Sciatic nerve (tissue), 2 donors: ENCODE measurements at regions not wholly inside any gene's neighbourhood (a gene's known extent, or its start where the extent isn't known, plus 50 kb on each side); places are given as distances from the start of the nearest gene placed in this dataset.
"Not testable (repeated sequence)": the region's sequence is repeated elsewhere in the genome, so short reads cannot be mapped to it uniquely, and the experiment has no call there.

Experiments used
- ATAC-seq: fragments of 200-7000 bp; cut with Tn5 transposase; one replicate; pipeline ENCODE4 v1.9.1; 2020; ENCODE audit warnings: mild to moderate bottlenecking, moderate library complexity
- DNase-seq: peaks from one replicate; pipeline ENCODE4 v3.0.0-alpha.2; 2020; ENCODE audit warnings: low spot score
- intact Hi-C: fragments of 100-400 bp; cut with DNase I; formaldehyde crosslinking; loops from one replicate; pipeline ENCODE4 v1.14.2; 2022
- donor health status: DM: no; HTN: no; CAD: no.
- donor health status: DM: no; HTN: no; CAD: no.

DNA sequence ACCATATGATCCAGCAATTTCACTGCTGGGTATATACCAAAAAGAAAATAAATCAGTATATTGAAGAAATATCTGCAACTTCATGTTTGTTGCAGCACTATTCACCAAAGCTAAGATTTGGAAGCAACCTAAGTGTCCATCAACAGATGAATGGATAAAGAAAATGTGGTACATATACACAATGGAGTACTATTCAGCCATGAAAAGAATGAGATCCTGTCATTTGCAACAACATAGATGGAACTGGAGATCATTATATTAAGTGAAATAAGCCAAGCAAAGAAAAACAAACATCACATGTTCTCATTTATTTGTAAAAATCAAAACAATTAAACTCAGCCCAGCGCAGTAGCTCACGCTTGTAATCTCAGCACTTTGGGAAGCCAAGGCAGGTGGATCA, 184.4 kb upstream of the NR5A2 start:
- DNase-seq, ATAC-seq, intact Hi-C loops: not testable (repeated sequence)

DNA sequence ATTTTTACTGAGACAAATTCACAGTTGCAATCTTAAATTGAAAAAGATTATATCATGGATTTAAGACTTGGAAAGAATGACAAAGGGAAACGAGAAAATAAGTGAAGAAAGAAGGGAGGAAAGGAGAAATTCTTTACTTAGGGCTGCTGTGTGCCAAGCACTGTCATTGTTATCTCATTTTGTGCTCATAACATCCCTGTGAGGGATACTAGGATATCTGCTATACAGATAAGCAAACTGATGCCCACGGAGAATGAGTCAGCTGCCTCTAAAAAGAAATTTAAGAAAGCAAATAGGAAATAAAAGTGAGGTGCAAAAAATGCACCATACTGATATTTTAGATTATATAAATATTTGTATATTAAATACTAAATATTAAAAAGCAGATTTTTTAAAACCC, 183.6 kb upstream of the NR5A2 start:
- ATAC-seq, result no peak
- DNase-seq, result no peak
- intact Hi-C loops, result no loop called here

DNA sequence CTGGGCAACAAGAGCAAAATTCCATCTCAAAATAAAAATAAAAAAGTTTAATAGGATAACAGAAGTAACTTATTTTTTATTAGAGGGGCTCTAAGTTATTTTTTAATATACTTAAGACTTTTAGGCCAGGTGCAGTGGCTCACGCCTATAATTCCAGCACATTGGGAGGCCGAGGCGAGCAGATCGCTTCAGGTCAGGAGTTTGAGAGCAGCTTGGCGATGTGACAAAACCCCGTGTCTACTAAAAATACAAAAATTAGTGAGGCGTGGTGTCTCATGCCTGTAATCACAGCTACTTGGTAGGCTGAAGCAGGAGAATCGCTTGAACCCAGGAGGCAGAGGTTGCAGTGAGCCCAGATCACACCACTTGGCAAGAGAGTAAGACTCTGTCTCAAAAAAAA, 180.5 kb upstream of the NR5A2 start:
- intact Hi-C loops, result no loop called here
- ATAC-seq (no peak), DNase-seq (no peak)

DNA sequence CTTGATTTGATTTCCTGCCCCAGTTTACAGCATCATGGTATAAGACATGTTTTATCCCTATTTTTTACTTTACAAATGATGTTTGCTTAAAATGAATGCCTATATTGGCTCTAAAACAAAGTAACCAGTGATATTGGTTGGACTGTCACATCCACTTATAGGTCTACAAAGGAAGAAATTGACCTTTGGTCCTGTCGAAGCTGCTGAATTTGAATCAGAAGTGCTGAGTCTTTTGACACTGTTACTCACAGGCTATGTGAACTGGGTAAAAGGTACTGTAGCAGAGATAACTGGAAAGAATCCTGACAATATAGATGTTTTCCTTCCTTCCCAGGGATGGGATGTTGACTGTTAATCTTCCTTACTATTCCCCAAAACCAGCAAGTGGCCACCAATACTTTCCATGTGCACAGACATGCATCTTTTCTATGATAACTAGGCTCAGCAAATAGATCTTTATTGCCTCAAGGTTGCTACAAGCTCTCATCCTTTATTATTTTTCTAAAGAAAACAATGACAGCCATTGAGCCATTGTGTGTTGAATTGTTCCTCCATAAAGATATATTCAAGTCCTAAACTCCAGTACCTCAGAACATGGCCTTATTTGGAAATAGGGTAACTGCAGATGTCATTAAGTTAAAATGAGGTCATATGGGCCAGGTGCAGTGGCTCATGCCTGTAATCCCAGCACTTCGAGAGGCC, 175.9 kb upstream of the NR5A2 start:
- DNase-seq, result no peak
- intact Hi-C loops, result no loop called here
- no peak for ATAC-seq

DNA sequence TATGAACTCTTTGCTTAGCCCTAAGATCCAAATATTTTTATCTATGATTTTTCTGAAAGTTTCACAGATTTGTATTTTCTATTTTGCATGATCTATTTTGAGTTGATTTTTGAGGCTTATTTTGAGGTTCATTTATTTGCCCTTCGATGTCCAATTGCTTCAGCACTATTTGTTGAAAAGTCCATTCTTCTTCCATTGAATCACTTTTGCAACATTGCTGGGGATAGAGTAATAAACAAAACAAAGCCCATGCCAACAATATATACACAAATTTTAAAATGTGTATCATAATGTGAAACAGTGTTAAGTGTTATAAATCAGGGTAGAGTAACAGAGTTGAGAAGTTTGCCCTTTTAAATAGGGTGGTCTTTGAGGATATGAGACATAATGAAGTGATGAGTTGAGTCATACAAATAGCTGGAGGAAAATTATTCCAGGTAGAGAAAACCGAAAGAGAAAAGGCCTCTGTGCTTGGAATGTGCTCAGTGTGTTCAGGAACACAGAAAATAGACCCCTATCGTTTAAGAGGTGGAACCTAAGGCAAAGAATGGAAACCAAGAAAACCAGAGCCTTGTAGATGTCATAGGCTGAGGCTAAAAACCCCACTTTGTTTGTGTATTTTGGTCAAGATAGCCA, 172.7 kb upstream of the NR5A2 start:
- ATAC-seq, result no peak
- DNase-seq, result no peak
- intact Hi-C loops, result no loop called here

DNA sequence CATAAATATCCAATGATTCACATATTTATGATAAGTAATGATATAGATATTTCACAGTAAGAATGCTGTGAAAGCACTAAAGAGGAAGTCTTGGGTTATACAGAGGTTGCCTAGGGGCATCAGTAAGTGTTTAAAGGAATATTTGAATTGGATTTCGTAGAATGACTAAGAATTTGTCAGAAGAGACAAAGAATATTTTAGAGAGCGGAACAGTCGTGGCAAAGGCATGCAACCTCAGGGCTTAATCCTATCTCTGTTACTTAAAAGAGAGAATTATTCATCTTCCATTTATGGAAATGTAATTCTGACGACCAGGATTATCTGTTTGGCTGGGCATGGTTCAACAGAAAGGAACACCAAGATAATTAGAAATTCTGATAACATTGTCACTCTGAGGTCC, 171.9 kb upstream of the NR5A2 start:
- DNase-seq (no peak), ATAC-seq (no peak)
- intact Hi-C loops, result no loop called here

DNA sequence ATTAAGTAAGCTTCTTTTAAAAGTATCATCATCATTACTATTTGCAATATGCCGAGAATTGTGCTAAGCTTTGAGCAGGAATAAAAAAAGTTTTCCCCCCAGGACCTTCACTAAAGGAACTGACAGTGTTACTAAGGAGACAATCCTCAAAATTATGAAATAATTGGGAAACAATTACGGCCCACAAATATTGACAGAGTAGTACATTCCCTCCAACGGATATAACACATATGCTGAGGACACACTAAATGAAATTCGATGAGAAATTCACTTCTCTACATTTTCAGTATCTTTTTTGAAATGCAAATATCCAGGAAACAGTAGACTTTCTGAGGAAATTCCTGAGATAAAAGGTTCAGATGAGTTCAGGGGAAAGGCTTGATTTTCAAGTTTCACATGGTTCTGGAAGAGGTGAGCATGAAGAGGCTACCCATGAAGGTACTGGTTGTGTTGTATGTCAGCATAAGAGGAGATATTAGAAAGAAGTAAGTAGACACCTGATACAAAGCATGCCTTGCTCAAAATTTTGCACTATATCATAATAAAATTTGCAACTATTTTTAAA, 171.2 kb upstream of the NR5A2 start:
- DNase-seq (no peak), ATAC-seq (no peak)
- intact Hi-C loops, result no loop called here

DNA sequence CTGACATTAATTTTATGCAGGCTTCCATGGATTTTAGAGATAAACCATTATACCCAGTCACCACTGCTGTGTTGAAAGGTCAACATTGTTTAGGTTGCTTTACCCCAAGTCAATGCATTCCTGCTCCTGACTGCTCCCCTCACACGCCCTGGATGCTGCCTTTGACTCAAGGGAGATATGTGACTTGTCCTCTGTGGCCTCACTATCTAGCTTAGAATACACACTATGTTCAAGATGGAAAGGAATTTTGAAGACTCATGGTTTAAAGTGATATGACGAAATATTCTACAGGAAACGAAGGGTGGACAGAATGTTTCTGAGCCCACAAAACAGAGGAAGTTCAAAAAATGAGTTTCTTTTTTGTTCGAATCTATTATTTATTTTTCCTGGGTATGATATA, 170.4 kb upstream of the NR5A2 start:
- intact Hi-C loops, result no loop called here
- DNase-seq, result no peak
- ATAC-seq, result peak; percentile 51

DNA sequence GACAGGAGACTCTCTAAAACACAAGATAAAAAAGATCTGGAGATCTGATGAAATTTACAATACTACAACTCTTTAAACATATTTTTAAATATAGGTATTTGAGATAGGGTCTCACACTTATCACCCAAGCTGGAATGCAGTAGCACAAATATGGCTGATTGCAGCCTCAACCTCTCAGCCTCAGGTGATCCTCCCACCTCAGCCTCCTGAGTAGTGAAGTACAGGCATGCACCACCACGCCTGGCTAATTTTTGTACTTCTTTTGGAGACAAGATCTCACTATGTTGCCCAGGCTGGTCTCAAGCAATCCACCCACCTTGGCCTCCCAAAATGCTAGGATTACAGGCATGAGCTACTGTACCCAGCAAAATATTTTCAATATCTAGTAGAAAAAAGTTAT, 170.0 kb upstream of the NR5A2 start:
- intact Hi-C loops, result no loop called here
- ATAC-seq, result no peak
- DNase-seq, result no peak

DNA sequence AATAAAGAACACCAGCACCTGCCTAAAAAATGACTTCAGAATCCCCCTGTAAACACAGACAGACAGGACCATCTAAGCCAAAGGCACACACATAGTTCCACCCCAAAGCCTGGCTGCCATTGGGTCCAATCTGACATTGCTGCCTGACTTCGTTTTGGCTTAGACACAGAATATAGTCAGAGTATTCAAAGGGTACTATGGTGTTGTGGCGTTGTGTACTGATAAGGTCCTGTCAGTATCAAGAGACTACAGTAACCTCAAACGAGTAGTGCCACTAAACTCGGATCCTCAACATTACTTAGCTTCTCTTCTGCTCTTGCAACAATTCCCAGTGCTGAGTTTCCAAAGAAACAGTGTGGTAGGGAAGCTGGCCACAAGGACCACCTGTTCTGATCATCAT, 169.3 kb upstream of the NR5A2 start:
- no peak for ATAC-seq
- DNase-seq, result no peak
- intact Hi-C loops, result no loop called here

DNA sequence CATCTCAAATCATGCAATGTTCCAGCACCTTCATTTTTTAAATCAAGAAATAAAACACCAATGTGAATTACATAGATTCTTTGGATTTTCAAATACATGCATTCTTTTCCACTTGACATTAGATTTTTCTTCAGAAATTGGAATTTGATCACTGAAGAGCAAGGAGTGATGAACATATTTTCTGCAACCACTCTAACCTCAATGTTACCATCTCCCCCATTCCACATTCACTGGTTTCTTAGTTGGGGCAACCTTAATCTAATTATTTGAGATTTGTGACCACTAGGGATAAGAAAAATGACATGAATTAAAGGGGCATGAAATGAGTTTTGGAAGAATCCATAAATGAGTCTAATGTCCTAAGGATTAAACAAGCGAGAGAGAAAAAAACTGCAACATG, 168.7 kb upstream of the NR5A2 start:
- intact Hi-C loops, result no loop called here
- no peak for ATAC-seq
- no peak for DNase-seq

DNA sequence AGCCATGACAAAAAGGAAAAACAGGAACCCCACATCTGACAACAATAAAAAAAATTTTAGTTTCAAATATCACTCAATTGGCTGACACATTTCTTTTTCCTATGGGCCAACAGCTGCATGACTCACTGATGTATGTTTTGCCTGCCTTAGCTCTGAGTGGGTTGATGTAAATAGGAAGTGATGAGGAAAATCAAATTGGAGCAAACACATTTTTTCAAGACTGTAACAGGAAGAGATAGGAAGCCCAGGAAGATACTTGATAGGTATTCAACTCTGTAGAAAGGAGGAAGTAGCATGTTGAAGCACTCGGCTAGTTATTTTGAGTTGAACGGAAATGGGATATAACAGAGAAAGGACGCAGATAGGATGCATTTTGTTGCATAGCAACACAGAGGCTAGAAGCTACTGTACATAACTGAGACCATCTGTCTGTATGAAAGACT, 168.0 kb upstream of the NR5A2 start:
- intact Hi-C loops, result no loop called here
- no peak for DNase-seq
- ATAC-seq, result peak; percentile 82

DNA sequence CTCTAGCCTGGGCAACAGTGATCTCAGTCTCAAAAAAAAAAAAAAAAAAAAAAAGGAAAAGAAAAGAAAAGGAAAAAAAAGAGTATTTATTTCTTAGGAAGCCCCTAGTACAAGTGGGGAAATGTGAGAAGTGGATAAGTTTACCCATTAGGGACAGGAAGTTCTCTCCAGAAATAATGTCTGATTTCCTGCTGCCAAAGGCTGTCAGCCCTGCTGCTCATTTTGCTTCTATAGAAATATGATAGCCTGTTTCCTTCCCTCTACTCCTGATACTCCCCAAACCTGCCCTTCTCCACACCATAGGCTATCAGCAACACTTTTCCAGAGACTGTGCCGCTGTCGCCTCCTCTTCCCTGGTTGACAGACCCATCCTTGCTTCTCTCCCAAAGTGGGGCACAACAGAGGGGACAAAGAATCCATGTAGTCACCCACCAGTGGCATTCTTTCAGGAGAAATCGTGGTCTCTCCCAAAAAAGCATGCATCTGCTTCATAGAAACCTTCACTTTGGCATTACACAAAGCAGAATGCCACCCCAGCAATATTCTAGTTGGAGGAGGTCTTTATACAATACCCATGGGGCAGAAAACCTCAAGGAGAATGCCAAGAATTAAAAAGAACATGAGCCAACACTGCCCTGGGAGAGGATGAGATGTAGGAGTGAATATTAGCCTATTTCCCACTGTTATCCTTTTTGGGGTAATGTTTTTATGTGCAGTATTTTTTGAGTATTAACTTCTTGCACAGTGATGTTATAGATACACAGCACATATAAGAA, 166.3 kb upstream of the NR5A2 start:
- ATAC-seq (no peak), DNase-seq (no peak)
- intact Hi-C loops, result no loop called here

DNA sequence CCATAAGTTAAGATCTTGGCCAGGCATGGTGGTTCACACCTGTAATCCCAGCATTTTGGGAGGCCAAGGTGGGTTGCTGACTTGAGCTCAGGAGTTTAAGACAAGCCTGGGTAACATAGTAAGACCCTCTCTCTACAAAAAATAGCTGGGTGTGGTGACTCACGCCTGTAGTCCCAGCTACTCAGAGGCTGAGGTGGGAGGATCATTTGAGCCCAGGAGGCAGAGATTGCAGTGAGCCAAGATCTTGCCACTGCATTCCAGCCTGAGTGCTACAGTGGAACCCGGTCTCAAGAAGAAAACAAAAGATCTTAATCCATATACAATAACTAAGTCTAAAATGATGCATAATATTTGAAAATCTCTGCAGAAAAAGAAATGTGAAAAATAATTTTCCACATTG, 165.5 kb upstream of the NR5A2 start:
- DNase-seq (no peak), ATAC-seq (no peak)
- intact Hi-C loops, result no loop called here

DNA sequence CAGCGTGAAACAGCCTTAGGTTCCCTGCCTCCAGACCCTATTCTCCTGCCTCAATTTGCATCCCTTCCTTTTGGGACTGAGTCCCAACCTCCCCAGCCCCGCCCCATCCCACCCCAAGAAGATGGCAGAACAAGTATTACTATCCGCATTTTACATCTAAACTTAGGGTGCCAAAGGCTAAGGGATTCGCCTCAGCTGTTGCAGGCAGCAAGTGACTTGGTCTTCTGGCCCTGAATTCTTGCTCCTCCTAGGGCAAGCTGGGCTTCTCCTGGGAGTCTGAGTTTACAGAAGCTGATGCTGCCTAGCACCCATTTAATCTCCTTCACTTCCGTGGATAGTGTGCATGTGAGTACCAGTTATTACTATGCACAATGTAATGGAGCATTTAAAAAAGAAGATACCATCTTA, 161.3 kb upstream of the NR5A2 start:
- no peak for DNase-seq
- ATAC-seq, result no peak
- intact Hi-C loops, result no loop called here

DNA sequence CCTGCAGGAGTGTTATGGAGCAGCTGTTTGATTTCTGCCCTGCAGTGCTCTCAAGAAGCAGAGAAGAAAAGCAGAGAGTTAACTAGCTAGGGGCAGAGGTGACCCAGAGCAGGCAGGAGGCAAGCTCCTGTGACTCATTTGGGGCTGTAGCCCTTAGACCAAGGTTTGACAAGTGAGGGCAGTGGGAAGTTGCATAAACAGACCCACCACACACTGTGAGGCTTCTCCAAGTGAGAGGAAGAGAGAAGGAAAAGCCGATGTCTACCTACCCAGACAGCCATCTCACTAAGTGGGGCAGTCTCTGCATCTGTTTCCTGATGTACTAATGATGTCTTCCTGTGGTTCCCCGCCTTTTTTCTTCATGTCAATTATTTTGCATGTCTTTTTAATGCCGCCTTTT, 159.9 kb upstream of the NR5A2 start:
- DNase-seq (no peak), ATAC-seq (no peak)
- intact Hi-C loops, result no loop called here

DNA sequence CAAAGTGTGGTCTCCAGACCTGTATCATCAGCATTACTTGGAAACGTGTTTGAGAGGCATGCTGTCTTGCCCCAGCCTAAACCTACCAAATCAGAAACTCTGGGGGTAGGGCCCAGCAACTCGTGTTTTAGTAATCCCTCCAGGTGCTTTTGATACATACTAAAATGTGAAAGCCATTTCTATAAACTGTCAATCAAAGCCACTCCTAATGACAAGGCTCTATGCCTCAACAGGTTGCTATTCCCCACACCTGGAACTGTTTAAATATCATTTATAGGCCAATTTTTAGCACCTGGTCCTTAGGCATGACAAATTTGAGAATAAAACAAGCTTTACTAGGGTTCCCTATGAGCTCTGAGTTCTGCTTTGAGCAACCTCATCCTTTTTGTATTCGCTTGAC, 158.7 kb upstream of the NR5A2 start:
- intact Hi-C loops, result no loop called here
- ATAC-seq (no peak), DNase-seq (no peak)

DNA sequence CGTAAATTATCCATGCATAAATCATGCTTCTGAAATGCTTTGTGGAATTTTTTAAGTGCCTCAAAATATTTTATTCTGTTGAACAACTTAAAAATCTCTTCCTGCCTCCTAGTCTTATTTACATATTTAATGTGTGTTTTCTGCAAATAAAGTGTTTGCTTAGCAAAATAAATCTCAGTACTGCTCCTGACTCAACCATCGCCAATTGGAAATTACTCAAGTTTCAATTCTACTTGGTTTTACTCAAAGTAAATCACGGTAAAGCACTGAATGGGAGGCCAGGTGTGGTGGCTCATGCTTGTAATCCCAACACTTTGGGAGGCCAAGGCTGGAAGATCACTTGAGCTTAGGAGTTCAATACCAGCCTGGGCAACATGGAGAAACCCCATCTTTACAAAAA, 152.2 kb upstream of the NR5A2 start:
- intact Hi-C loops, result no loop called here
- DNase-seq (no peak), ATAC-seq (no peak)

DNA sequence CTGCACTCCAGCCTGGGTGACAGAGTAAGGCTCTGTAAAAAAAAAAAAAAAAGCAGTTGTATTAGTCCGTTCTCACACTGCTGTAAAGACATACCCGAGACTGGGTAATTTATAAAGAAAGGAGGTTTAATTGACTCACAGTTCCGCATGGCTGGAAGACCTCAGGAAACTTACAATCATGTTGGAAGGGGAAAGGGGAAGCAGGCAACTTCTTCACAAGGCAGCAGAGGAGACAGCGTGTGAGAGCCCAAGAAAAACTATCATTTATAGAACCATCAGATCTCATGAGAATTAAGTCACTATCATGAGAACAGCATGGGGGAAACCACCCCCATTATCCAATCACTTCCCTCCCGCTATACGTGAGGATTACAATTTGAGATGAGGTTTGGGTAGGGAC, 151.7 kb upstream of the NR5A2 start:
- intact Hi-C loops, result no loop called here
- ATAC-seq (no peak), DNase-seq (no peak)
